Testis (tissue), 2 donors: ENCODE measurements at regions not wholly inside any gene's neighbourhood (a gene's known extent, or its start where the extent isn't known, plus 50 kb on each side); places are given as distances from the start of the nearest gene placed in this dataset.

Experiments
- POLR2A ChIP-seq: fragments of 450-650 bp; IDR thresholded peaks from one replicate; pipeline ENCODE4 v1.6.1; 2017; ENCODE audit warnings: antibody characterized with exemption, mild to moderate bottlenecking, moderate library complexity
- TF ChIP-seq, protein P1 (sequence below), 3 experiments: fragments of 450-650 bp in 2 of 3; fragments of 200-600 bp in 1 of 3; sonication (generic) in 1 of 3; IDR thresholded peaks; one replicate each; pipeline ENCODE4 v1.5.1; 2016 to 2019; ENCODE audit warnings: antibody characterized with exemption in 3 of 3, mild to moderate bottlenecking in 2 of 3, moderate library complexity in 1 of 3

DNA sequence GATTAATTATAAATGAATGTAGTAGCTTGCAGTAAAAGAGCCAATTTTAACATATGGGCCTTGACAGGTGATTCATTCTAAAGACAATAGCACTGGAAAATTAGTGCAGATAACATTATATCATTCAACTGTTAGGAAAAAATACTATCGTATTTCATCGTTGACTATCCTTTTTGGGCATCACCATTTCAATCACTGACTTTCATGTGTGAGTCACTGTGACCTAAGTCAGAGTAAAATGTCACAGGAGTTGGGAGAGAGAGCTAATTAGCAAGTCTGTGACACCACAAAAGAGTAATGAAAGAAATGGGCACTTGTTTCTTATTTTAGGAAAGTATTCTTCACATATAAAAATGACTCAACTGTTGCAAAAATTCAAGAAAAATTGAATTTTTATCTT lies 253.8 kb upstream of the CNTN5 start:
- TF ChIP-seq, protein P1, sequence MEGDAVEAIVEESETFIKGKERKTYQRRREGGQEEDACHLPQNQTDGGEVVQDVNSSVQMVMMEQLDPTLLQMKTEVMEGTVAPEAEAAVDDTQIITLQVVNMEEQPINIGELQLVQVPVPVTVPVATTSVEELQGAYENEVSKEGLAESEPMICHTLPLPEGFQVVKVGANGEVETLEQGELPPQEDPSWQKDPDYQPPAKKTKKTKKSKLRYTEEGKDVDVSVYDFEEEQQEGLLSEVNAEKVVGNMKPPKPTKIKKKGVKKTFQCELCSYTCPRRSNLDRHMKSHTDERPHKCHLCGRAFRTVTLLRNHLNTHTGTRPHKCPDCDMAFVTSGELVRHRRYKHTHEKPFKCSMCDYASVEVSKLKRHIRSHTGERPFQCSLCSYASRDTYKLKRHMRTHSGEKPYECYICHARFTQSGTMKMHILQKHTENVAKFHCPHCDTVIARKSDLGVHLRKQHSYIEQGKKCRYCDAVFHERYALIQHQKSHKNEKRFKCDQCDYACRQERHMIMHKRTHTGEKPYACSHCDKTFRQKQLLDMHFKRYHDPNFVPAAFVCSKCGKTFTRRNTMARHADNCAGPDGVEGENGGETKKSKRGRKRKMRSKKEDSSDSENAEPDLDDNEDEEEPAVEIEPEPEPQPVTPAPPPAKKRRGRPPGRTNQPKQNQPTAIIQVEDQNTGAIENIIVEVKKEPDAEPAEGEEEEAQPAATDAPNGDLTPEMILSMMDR (IDR thresholded peaks at IDR 0.05): no peak
- TF ChIP-seq POLR2A: no peak
